Mucosa of descending colon (tissue), 3 donors: ENCODE measurements at regions not wholly inside any gene's neighbourhood (a gene's known extent, or its start where the extent isn't known, plus 50 kb on each side); places are given as distances from the start of the nearest gene placed in this dataset.

ENCODE experiments used
- ATAC-seq: fragments of 200-7000 bp; cut with Tn5 transposase; one replicate; pipeline ENCODE4 v1.9.1; 2020; ENCODE audit warnings: mild to moderate bottlenecking, moderate library complexity
- DNase-seq, 3 donors: peaks; one replicate each; pipeline ENCODE4 v3.0.0-alpha.2; 2020
- H3K36me3 ChIP-seq: fragments of 200-600 bp; one replicate; pipeline ENCODE4 v1.8.0; 2021; ENCODE audit warnings: low read depth, mild to moderate bottlenecking
- H3K4me1 ChIP-seq: fragments of 200-600 bp; one replicate; pipeline ENCODE4 v1.8.0; 2021; ENCODE audit warnings: low read depth, mild to moderate bottlenecking
- H3K4me3 ChIP-seq: fragments of 200-600 bp; one replicate; pipeline ENCODE4 v1.8.0; 2021; ENCODE audit warnings: mild to moderate bottlenecking
- H3K9me3 ChIP-seq: fragments of 200-600 bp; one replicate; pipeline ENCODE4 v1.8.0; 2021; ENCODE audit warnings: mild to moderate bottlenecking
- CTCF ChIP-seq: fragments of 200-600 bp; IDR thresholded peaks from one replicate; pipeline ENCODE4 v1.8.0; 2022; ENCODE audit warnings: antibody characterized with exemption, mild to moderate bottlenecking
- intact Hi-C, 2 donors: fragments of 100-400 bp; cut with DNase I in 1 of 2; cut with micrococcal nuclease in 1 of 2; formaldehyde crosslinking; loops; one replicate each; pipeline versions ENCODE4 v1.11.0 to v1.11.1; 2022; cut with DNase I, micrococcal nuclease
- donor health status: DM: no; HTN: no; CAD: no; lungs with moderate emphysema.
- donor health status: DM: no; HTN: no; CAD: no.
- donor health status: DM: no; HTN: yes; CAD: no.

- no peaks in the 10 kb centered on the region for H3K9me3 ChIP-seq
- no peaks in the 10 kb centered on the region for H3K36me3 ChIP-seq
- TF ChIP-seq CTCF = no peak
- H3K4me3 ChIP-seq = no peak overlapping the region
- H3K4me1 ChIP-seq = no peaks in the 10 kb centered on the region
- ATAC-seq = no peak
- intact Hi-C loops = no loop called here
- DNase-seq = no peak
These were observed 1296.6 kb downstream of the BRD1 start for GRCh38 chr22:48531108-48531507.

- H3K4me1 ChIP-seq = no peaks in the 10 kb centered on the region
- TF ChIP-seq CTCF = no peak
- no peak overlapping the region for H3K4me3 ChIP-seq
- intact Hi-C loops = no loop called here
- H3K36me3 ChIP-seq = no peaks in the 10 kb centered on the region
- no peak for DNase-seq
- no peak for ATAC-seq
- H3K9me3 ChIP-seq = no peaks in the 10 kb centered on the region
These were observed 1297.0 kb downstream of the BRD1 start for GRCh38 chr22:48530666-48531065.

DNA sequence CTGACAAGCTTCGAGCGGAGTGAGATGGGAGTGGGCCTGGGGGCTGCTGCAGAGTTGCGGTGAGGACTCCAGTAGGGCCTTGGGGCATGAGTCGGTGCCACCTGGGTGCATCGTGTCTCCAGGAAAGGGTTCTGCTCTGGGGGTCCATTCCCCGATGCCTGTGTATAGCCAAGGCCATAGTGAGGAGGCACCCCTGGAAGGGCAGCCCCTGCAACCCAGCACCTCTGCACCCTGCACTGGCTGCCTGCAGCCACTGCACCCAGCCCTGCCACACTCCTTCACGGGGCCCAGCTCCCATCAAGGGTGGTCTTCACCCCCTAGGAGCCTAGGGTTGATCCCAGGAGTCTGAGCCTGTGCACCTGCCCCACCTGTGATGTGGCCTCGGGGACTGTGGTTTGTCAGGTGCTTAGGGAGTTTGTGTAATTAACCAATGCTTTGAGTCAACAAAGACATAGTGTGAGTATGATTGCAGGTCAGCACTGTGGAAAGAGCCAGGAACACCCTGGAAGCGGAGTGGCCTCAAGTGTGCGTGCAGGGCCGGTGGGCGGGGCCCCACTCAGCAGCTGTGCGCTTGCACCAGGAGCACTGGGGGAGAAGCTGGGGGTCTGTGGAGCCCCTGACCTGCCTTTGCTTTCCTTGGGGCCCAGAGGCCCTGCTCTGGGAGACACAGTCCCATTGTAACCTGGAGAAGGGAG lies 1299.3 kb downstream of the BRD1 start:
- no peak for TF ChIP-seq CTCF
- Histone ChIP-seq H3K36me3 (no peaks in the 10 kb centered on the region), H3K4me1 (no peaks in the 10 kb centered on the region), H3K4me3 (no peak overlapping the region), H3K9me3 (no peaks in the 10 kb centered on the region)
- ATAC-seq (no peak), DNase-seq (no peak)
- intact Hi-C loops = no loop called here

DNA sequence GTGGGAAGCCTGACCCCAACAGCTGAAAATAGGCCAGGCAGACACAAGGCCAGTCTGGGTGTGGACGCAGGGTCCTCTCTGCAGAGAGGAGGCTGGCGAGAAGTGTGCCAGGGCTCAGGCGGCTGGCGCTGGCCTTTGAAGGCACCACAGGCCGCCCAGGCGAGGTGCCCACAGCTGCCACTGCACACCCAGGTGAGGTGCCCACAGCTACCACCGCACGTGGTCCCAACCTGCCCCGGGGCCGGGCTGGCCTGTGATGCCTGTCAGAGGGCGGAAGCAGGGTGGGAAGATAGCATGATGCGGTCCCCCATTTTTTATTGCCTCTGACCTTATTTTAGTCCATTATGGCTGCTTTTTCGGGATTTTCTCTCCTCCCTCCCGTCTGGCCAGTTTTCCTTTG lies 1303.9 kb downstream of the BRD1 start:
- ATAC-seq (no peak), DNase-seq (no peak)
- Histone ChIP-seq H3K36me3 (no peaks in the 10 kb centered on the region), H3K4me1 (no peaks in the 10 kb centered on the region), H3K9me3 (no peaks in the 10 kb centered on the region), H3K4me3 (no peak overlapping the region)
- TF ChIP-seq CTCF = no peak
- intact Hi-C loops = no loop called here

- intact Hi-C loops = no loop called here
- Histone ChIP-seq H3K9me3 (no peaks in the 10 kb centered on the region), H3K4me1 (no peaks in the 10 kb centered on the region), H3K4me3 (no peak overlapping the region), H3K36me3 (no peaks in the 10 kb centered on the region)
- TF ChIP-seq CTCF = no peak
- no peak for ATAC-seq
- no peak for DNase-seq
These were observed 1304.6 kb downstream of the BRD1 start for GRCh38 chr22:48523091-48523490.

DNA sequence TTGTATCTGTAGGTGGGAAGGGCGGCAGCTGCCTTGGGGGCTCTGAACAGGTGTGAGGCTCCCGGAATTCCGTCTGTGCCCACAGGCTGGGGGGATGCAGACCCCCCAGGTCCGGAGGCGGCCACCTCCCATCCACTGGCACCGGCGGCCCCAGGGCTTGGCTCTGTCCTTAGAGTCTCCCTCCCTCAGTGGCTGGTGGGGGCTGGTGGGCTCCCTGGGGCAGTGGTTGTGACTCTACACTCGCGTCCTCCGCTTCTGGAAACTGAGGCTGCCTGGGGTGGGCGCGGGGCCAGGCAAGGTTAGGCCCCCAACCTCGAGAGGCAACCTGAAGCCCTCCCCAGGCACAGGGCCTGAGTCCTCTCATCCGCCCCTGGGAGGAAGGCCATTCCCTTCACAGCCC lies 1305.4 kb downstream of the BRD1 start:
- Histone ChIP-seq H3K4me1 (no peaks in the 10 kb centered on the region), H3K9me3 (no peaks in the 10 kb centered on the region), H3K4me3 (no peak overlapping the region), H3K36me3 (no peaks in the 10 kb centered on the region)
- DNase-seq (no peak), ATAC-seq (no peak)
- intact Hi-C loops = no loop called here
- TF ChIP-seq CTCF = no peak
